ENCODE measurements at regions not wholly inside any gene's neighbourhood (a gene's known extent, or its start where the extent isn't known, plus 50 kb on each side); places are given as distances from the start of the nearest gene placed in this dataset.

GRCh38 chr2:121902616-121903015 is 147.2 kb downstream of the TSN start:
- TF ChIP-seq POLR2AphosphoS5 (IDR thresholded peaks at IDR 0.05; ENCODE audit: low read depth, low read length): no peak
- TF ChIP-seq POLR2A (IDR thresholded peaks at IDR 0.05; ENCODE audit: low read depth, low read length): no peak
- no peak for TF ChIP-seq TAF1 (IDR thresholded peaks at IDR 0.05; ENCODE audit: borderline replicate concordance, low read depth, low read length)
